H1 (cell line): ENCODE measurements at regions not wholly inside any gene's neighbourhood (a gene's known extent, or its start where the extent isn't known, plus 50 kb on each side); places are given as distances from the start of the nearest gene placed in this dataset.

ENCODE experiments used
- CTCF ChIA-PET: fragments of 300-600 bp; sonication (Branson Sonifier 250); formaldehyde crosslinking; loops from one replicate; lab custom pipeline; 2021; ENCODE audit not compliant: partially characterized antibody; lab: Charles Lee
- POLR2A ChIA-PET: fragments of 300-600 bp; sonication (Branson Sonifier 250); formaldehyde crosslinking; loops from one replicate; lab custom pipeline; 2021; ENCODE audit warnings: inconsistent platforms; ENCODE audit not compliant: partially characterized antibody; lab: Charles Lee
- DNase-seq, 2 experiments: peaks; one replicate each; pipeline versions ENCODE4 v3.0.0 to v3.0.0-alpha.2; 2010 to 2022; ENCODE audit warnings: low spot score in 2 of 2, low read depth in 1 of 2, mixed read lengths in 1 of 2
- FAIRE-seq: peaks from 2 replicates; lab custom pipeline; 2011; peaks lifted over from hg19 to GRCh38; lab: Jason Lieb, UNC
- H2AFZ ChIP-seq: 2 replicates; pipeline ENCODE4 v1.8.1; 2012; ENCODE audit warnings: low read length, inconsistent platforms
- H2AK5ac ChIP-seq: 2 replicates; pipeline ENCODE4 v1.6.1; 2013; ENCODE audit warnings: low read depth, low read length
- H2BK120ac ChIP-seq: replicated peaks from 2 replicates; pipeline ENCODE3; 2013; ENCODE audit warnings: low read depth, low read length, inconsistent platforms
- H2BK12ac ChIP-seq: 2 replicates; pipeline ENCODE4 v1.6.1; 2013; ENCODE audit warnings: low read depth, low read length
- H2BK15ac ChIP-seq: 2 replicates; pipeline ENCODE4 v1.6.1; 2013; ENCODE audit warnings: low read length
- H2BK20ac ChIP-seq: 2 replicates; pipeline ENCODE4 v1.6.1; 2013; ENCODE audit warnings: low read length
- H2BK5ac ChIP-seq: 2 replicates; pipeline ENCODE4 v1.6.1; 2013; ENCODE audit warnings: low read depth, low read length
- H3K14ac ChIP-seq: 2 replicates; pipeline ENCODE4 v1.6.1; 2013; ENCODE audit warnings: inconsistent platforms; ENCODE audit not compliant: insufficient read length
- H3K18ac ChIP-seq: 2 replicates; pipeline ENCODE4 v1.6.1; 2013; ENCODE audit warnings: low read length; ENCODE audit errors: extremely low read depth
- H3K23ac ChIP-seq: 2 replicates; pipeline ENCODE4 v1.6.1; 2013; ENCODE audit warnings: inconsistent platforms; ENCODE audit not compliant: insufficient read length
- H3K23me2 ChIP-seq: 2 replicates; pipeline ENCODE4 v1.6.1; 2013; ENCODE audit warnings: low read depth, low read length
- H3K27ac ChIP-seq: 2 replicates; pipeline ENCODE4 v1.6.1; 2011; ENCODE audit warnings: low read depth, low read length, inconsistent platforms
- H3K27me3 ChIP-seq, 4 experiments: replicated peaks in 1 of 4; 1 replicate in 1 of 4; 2 replicates in 3 of 4; pipeline versions ENCODE4 v1.6.1 to v1.8.1; 2011 to 2013; ENCODE audit warnings: low read length in 3 of 4, mild to moderate bottlenecking in 3 of 4, inconsistent platforms in 2 of 4, mixed read lengths in 2 of 4, moderate library complexity in 1 of 4; ENCODE audit not compliant: control insufficient read depth in 3 of 4, insufficient read depth in 3 of 4; ENCODE audit errors: extremely low read depth in 1 of 4
- H3K36me3 ChIP-seq, 4 experiments: 2 replicates each; pipeline versions ENCODE4 v1.6.1 to v1.8.1; 2011 to 2013; ENCODE audit warnings: mild to moderate bottlenecking in 4 of 4, low read length in 3 of 4, moderate library complexity in 2 of 4, control low read depth in 1 of 4, inconsistent platforms in 1 of 4; ENCODE audit not compliant: insufficient read depth in 4 of 4, control insufficient read depth in 2 of 4
- H3K4ac ChIP-seq: replicated peaks from 2 replicates; pipeline ENCODE3; 2013; ENCODE audit warnings: low read length, low read depth, mixed read lengths, inconsistent platforms; ENCODE audit not compliant: insufficient read length
- H3K4me1 ChIP-seq, 4 experiments: replicated peaks in 1 of 4; 1 replicate in 1 of 4; 2 replicates in 3 of 4; pipeline versions ENCODE4 v1.6.1 to v1.8.1; 2011 to 2013; ENCODE audit warnings: low read length in 3 of 4, inconsistent platforms in 2 of 4, mixed read lengths in 1 of 4; ENCODE audit not compliant: insufficient read depth in 4 of 4, control insufficient read depth in 3 of 4
- H3K4me2 ChIP-seq, 2 experiments: 2 replicates each; pipeline versions ENCODE4 v1.6.1 to v1.8.1; 2011 to 2013; ENCODE audit warnings: low read depth in 2 of 2, low read length in 2 of 2, control low read depth in 1 of 2, inconsistent platforms in 1 of 2, mild to moderate bottlenecking in 1 of 2; ENCODE audit not compliant: insufficient read depth in 1 of 2
- H3K4me3 ChIP-seq, 4 experiments: fragments of 200-600, 300-600 bp in 1 of 4; sonication (generic), shearing (Covaris generic), sonication (Bioruptor Twin) in 1 of 4; 2 replicates each; pipeline versions ENCODE4 v1.5.1 to v1.8.1; 2011 to 2016; ENCODE audit warnings: low read length in 4 of 4, low read depth in 3 of 4, control low read depth in 2 of 4, inconsistent platforms in 2 of 4, mild to moderate bottlenecking in 2 of 4, mixed read lengths in 1 of 4, moderate library complexity in 1 of 4; ENCODE audit not compliant: insufficient read depth in 2 of 4; ENCODE audit errors: extremely low read depth in 1 of 4
- H3K56ac ChIP-seq: replicated peaks from 2 replicates; pipeline ENCODE3; 2013; ENCODE audit warnings: low read depth, mild to moderate bottlenecking, mixed read lengths, low read length, inconsistent platforms; ENCODE audit not compliant: insufficient read length
- H3K79me1 ChIP-seq: 2 replicates; pipeline ENCODE4 v1.6.1; 2013; ENCODE audit warnings: low read depth, low read length, control low read depth
- H3K79me2 ChIP-seq, 2 experiments: 2 replicates each; pipeline versions ENCODE4 v1.6.1 to v1.8.1; 2012 to 2013; ENCODE audit warnings: low read length in 2 of 2, mild to moderate bottlenecking in 2 of 2, inconsistent platforms in 1 of 2; ENCODE audit not compliant: insufficient read depth in 2 of 2, control insufficient read depth in 1 of 2
- H3K9ac ChIP-seq, 4 experiments: replicated peaks in 1 of 4; 1 replicate in 1 of 4; 2 replicates in 3 of 4; pipeline versions ENCODE4 v1.6.1 to v1.8.1; 2011 to 2013; ENCODE audit warnings: low read depth in 3 of 4, low read length in 3 of 4, control low read depth in 2 of 4, mild to moderate bottlenecking in 2 of 4, moderate library complexity in 2 of 4, inconsistent platforms in 1 of 4; ENCODE audit errors: extremely low read depth in 1 of 4
- H3K9me3 ChIP-seq, 2 experiments: 2 replicates each; pipeline versions ENCODE4 v1.6.1 to v1.8.1; 2012 to 2013; ENCODE audit warnings: mild to moderate bottlenecking in 2 of 2, moderate library complexity in 2 of 2, control low read depth in 1 of 2, inconsistent platforms in 1 of 2, low read depth in 1 of 2, low read length in 1 of 2, mixed read lengths in 1 of 2; ENCODE audit not compliant: insufficient read depth in 2 of 2
- H4K20me1 ChIP-seq, 2 experiments: replicated peaks in 1 of 2; 2 replicates each; pipeline versions ENCODE3 to v1.8.1; 2011 to 2013; ENCODE audit warnings: inconsistent platforms in 2 of 2, low read length in 2 of 2, mild to moderate bottlenecking in 1 of 2; ENCODE audit not compliant: insufficient read depth in 2 of 2, control insufficient read depth in 1 of 2
- H4K5ac ChIP-seq: 2 replicates; pipeline ENCODE4 v1.6.1; 2013; ENCODE audit warnings: low read length, low read depth, mixed read lengths, inconsistent platforms; ENCODE audit not compliant: insufficient read length
- H4K8ac ChIP-seq: 2 replicates; pipeline ENCODE4 v1.8.0; 2013; ENCODE audit warnings: mild to moderate bottlenecking, moderate library complexity, low read length, inconsistent platforms; ENCODE audit not compliant: insufficient read depth; ENCODE audit errors: extremely low read depth
- H4K91ac ChIP-seq: replicated peaks from 2 replicates; pipeline ENCODE3; 2013; ENCODE audit warnings: low read length, mixed read lengths, inconsistent platforms; ENCODE audit not compliant: insufficient read length
- CBX8 ChIP-seq: fragments of 300-800, 300-1000 bp; sonication (generic); IDR thresholded peaks from 2 replicates; pipeline ENCODE4 v1.7.1; 2016; ENCODE audit warnings: low read depth, low read length, borderline replicate concordance
- JUND ChIP-seq: IDR thresholded peaks from 2 replicates; pipeline ENCODE4 v1.6.1; 2011; ENCODE audit warnings: mild to moderate bottlenecking, improper control_type of control experiment, low read length
- PHF8 ChIP-seq: fragments of 200-600 bp; sonication (generic); conservative IDR thresholded peaks from 2 replicates; pipeline ENCODE4 v1.7.1; 2012; ENCODE audit warnings: low read depth, mild to moderate bottlenecking, inconsistent platforms, low read length, moderate library complexity
- POLR2A ChIP-seq, 2 experiments: IDR thresholded peaks; 1 replicate in 1 of 2; 2 replicates in 1 of 2; pipeline ENCODE4 v1.6.1; 2011; ENCODE audit warnings: low read depth in 2 of 2, low read length in 2 of 2, mild to moderate bottlenecking in 2 of 2; ENCODE audit errors: control extremely low read depth in 1 of 2
- RAD21 ChIP-seq, 2 experiments: IDR thresholded peaks in 1 of 2; conservative IDR thresholded peaks in 1 of 2; 2 replicates each; pipeline ENCODE4 v1.6.1; 2011; ENCODE audit warnings: low read depth in 2 of 2, low read length in 2 of 2, improper control_type of control experiment in 1 of 2, inconsistent platforms in 1 of 2, mild to moderate bottlenecking in 1 of 2, moderate library complexity in 1 of 2
- RNF2 ChIP-seq: fragments of 200-900, 300-1000 bp; sonication (generic); IDR thresholded peaks from 2 replicates; pipeline ENCODE4 v1.7.1; 2016; ENCODE audit warnings: borderline replicate concordance, low read depth, mild to moderate bottlenecking, antibody characterized with exemption, low read length; ENCODE audit not compliant: poor library complexity, severe bottlenecking; ENCODE audit errors: missing control alignments
- SIRT6 ChIP-seq: IDR thresholded peaks from one replicate; pipeline ENCODE4 v1.7.1; 2012; ENCODE audit warnings: low read length, inconsistent platforms
- SP4 ChIP-seq: IDR thresholded peaks from 2 replicates; pipeline ENCODE4 v1.6.1; 2012; ENCODE audit warnings: low read length, inconsistent platforms

GRCh38 chr11:23263466-23263865 lies 403.2 kb upstream of the CCDC179 start:
- H2BK20ac ChIP-seq = no peak overlapping the region
- H2BK120ac ChIP-seq = no peak overlapping the region
- no peak for DNase-seq
- H3K36me3 ChIP-seq = no peaks in the 10 kb centered on the region
- H4K8ac ChIP-seq = no peak overlapping the region
- H3K27ac ChIP-seq = no peak overlapping the region
- H2AK5ac ChIP-seq = no peak overlapping the region
- no peak overlapping the region for H3K14ac ChIP-seq
- no peaks in the 10 kb centered on the region for H3K23me2 ChIP-seq
- H3K4ac ChIP-seq = no peak overlapping the region
- no peaks in the 10 kb centered on the region for H3K27me3 ChIP-seq
- no peak overlapping the region for H2BK5ac ChIP-seq
- no peak overlapping the region for H3K4me2 ChIP-seq
- H3K4me3 ChIP-seq = no peak overlapping the region
- no peaks in the 10 kb centered on the region for H3K9me3 ChIP-seq
- FAIRE-seq = no peak
- H4K91ac ChIP-seq = no peak overlapping the region
- no peak overlapping the region for H4K5ac ChIP-seq
- no peak overlapping the region for H2BK15ac ChIP-seq
- no peak overlapping the region for H3K9ac ChIP-seq
- H3K79me1 ChIP-seq = no peaks in the 10 kb centered on the region
- H3K56ac ChIP-seq = no peak overlapping the region
- H3K18ac ChIP-seq = no peak overlapping the region
- H3K79me2 ChIP-seq = no peaks in the 10 kb centered on the region
- CTCF ChIA-PET = no interaction called here
- H3K4me1 ChIP-seq = no peaks in the 10 kb centered on the region
- POLR2A ChIA-PET = no interaction called here
- no peak overlapping the region for H3K23ac ChIP-seq
- no peak overlapping the region for H2AFZ ChIP-seq
- H2BK12ac ChIP-seq = no peak overlapping the region
- H4K20me1 ChIP-seq = no peaks in the 10 kb centered on the region
- TF ChIP-seq SIRT6 (no peak), JUND (no peak), PHF8 (no peak), CBX8 (no peak), RNF2 (no peak), SP4 (no peak), POLR2A (IDR thresholded peaks at IDR 0.05; ENCODE audit: control extremely low read depth in 1 of 2, low read depth in 2 of 2, low read length in 2 of 2) (no peak), RAD21 (IDR thresholded peaks at IDR 0.05 in 1 of 2, conservative IDR thresholded peaks at IDR 0.05 in 1 of 2; ENCODE audit: low read depth in 2 of 2, low read length in 2 of 2) (no peak)
